ENCODE measurements at regions not wholly inside any gene's neighbourhood (a gene's known extent, or its start where the extent isn't known, plus 50 kb on each side); places are given as distances from the start of the nearest gene placed in this dataset.

- no peak for DNase-seq
Measured at GRCh38 chr11:92276773-92277172, 52.2 kb downstream of the FAT3 start.

- no peak for DNase-seq
Measured at GRCh38 chr11:92277871-92278270, 53.3 kb downstream of the FAT3 start.

- no peak for DNase-seq
Measured at GRCh38 chr11:92278791-92279433, 54.3 kb downstream of the FAT3 start.

DNA sequence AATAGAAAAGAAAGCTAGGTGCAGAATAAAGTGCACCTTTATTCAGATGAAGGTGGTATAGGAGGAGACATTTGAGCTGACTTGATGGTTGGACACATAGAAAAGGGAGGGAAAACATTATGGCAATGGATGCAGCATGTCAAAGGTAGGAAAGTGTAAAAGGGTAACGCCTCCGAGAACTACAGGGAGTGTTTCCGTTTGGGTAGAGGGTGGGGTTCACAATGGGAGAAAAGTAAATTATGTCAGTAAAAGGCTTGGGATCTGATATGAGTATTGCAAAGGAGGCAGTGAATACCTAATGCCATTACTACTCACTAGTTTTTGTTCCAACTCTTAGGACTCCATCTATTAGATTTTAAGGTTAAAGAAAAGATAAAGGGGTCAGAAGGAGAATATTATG lies 59.5 kb downstream of the FAT3 start:
- DNase-seq, result no peak

- DNase-seq, result no peak
Measured at GRCh38 chr11:92284558-92284957, 59.9 kb downstream of the FAT3 start.

DNA sequence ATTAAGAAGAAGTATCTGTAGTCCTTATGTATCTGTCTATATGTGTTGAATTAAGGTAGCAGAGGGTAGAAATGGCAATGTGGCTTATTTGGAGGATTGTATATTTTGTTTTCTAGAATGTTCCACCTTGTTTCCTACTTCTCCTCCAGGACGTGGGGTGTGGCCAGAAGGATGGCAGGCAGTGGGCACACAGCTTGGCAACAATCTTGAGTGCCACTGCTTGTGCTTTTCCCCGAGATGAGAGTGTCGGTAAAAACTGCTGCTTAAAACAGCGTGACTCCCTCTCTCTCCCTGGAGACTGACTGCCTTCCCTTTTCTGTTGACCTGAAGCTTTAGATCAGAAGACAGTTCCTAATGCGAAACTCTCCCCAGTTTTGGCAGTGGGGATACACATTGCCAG lies 61.2 kb downstream of the FAT3 start:
- DNase-seq, result no peak

- DNase-seq, result no peak
Measured at GRCh38 chr11:92286709-92287108, 62.1 kb downstream of the FAT3 start.

DNA sequence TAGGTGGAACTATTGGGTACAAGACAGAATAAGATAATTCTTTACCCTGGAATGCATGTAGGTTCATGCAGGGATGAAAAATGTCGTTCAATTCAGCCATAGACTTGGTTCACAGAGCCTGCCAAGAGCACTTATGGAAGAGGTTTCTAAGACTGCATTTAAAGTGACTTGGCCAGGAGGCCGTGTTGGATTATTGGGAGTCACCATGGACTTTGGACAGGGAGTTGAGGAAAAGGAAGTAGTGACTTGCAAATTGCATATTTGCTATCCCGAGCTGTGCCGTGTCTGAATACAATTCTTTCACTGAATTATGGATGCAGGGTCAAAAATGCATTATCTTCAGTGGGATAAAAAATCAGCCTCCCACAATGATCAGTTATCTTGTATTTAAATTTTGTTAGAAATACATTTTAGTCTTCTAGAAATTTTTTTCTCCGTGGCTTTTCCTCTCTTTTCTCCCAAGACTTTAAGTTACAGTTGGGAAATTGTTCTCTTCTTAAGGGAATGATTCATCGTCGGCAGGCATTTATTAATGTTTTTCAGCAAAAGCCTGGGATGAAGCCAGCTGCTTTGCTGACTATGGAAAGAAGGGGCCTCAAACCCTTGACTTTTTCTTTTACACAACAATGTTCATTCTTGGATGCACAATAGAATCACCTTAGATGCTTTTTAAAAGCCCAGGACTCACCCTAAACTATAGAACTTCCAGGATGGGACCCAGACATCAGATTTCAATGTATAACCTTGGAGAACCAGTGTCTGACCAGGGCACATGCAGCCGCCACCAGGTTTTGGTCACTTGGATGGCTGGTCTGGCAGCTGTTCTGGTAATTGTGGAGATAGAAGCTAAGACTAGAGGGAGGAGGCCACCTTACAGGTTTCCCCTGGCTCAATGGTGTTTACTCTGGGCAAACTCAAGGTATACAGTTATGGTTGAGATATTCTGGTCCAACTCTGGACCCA lies 70.8 kb downstream of the FAT3 start:
- DNase-seq, result no peak

DNA sequence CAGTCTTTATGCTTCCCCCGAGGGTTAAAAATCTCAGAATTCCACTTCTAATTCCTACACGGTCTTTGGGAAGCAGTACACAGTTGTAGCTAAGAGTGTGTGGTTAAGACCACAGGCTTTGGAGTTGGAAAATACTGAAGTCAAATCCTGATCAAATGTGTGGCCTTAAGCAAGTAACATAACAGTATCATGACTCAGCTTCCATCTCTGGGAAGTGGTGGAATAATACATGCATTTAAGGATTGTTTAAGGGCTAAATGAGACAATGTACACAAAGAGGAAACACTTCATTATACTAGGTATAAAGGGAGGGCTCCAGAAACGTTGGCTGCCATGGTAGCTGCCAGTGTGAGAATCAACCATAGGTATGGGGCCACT lies 71.5 kb downstream of the FAT3 start:
- no peak for DNase-seq

DNA sequence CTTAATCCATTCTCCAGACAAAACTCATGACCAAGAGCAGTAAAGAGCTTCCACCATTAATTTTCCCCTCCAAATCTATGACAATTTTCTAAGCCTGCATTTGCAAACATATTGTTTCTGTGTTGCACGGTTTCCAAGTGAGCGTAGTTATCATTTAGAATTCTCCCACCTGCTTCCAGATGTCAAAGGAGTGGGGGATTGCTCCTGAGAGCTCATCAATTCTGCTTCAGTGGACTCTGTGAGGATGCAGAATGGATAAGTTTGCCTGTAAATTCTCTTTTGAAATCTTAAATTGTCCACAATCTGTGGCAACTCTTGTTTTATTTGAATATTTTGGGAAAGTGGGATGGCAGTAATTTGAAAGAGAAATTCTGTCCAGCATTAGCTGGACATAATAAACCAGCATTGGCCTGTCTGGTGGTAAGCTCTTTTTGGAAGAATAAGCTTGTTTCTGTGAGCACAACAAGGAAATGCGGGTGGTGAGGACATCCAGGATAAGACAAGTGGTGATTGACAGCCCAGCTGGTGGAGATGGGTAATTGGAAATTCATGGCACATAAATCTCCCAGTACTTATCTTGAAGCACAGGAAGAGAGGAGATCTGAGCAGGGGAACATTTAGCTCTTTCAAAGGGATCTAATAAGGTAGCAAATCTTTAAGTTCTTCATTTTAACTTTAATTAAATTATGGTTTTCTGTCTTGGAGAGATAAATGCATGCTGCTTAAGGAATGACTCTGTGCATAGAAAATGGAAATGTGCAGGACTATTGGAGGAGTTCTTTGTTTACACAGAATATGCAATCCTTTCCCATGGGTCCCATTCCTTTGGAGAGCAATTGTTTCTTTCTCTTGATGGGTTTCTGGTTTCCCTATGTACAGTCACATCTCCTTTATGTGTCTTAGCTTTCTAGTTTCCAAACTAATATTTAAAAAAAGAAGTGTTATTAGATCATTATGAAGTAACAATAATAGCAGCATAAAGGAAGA lies 73.2 kb downstream of the FAT3 start:
- DNase-seq, result no peak

DNA sequence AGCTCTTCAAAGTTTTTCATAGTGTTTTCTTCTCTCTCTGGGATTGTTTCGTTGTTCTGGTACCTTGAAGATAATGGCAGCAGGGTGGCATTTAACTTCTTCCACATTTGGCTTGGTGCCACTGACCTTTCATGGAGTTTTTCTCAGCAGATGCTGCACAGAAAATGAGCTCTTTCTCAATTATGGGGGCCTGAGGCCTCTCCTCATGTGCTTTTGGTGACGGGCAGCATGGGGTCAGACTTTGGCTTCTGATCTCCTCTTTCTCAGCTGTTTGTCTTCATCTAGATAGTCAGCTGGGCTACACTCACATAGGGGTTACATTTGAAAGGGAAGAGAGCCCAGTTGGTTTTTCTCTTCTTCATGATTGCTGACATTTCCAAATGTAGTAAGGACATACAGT lies 76.3 kb downstream of the FAT3 start:
- DNase-seq, result no peak

GRCh38 chr11:92302770-92303169 lies 78.2 kb downstream of the FAT3 start:
- DNase-seq, result no peak

DNA sequence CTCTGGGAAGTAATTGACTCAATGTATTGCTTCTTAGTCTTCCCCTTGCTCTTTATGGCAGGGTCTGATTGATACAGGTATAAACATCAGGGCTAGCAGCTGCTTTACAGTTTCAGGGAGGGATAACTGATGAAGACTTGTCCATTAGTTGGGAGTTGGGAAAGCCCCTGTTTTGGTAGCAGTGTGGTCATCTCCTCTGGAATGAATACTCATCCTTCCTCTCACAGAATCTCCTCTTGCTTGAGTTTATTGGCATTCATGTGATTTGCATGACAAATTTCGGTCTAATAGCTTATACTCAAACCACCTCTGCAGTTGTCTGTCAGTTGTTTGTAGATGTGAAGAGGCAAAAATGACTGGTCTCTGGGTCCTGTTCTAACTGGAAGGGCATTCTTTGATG lies 79.7 kb downstream of the FAT3 start:
- DNase-seq, result no peak

- no peak for DNase-seq
Measured at GRCh38 chr11:92306966-92307510, 82.4 kb downstream of the FAT3 start.

DNA sequence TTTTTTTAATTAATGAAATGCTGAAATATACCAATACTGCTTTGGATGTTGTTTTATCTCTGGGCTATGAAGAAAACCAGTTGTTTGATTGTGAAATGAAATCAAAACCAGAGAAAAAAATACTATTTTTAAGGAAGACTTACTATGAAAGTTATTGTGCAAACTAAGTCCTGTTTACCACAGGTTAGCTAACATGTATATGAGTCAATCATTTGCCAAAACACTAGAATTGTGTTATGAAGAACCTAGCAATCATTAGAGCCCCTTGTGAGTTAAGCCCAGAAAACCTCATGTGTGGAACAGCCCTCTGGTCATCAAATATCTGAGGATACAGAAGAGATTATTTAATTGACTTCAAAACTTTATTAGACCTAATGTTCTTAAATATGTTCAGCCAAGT lies 83.7 kb downstream of the FAT3 start:
- DNase-seq, result no peak

- DNase-seq, result no peak
Measured at GRCh38 chr11:92311616-92312449, 87.2 kb downstream of the FAT3 start.

DNA sequence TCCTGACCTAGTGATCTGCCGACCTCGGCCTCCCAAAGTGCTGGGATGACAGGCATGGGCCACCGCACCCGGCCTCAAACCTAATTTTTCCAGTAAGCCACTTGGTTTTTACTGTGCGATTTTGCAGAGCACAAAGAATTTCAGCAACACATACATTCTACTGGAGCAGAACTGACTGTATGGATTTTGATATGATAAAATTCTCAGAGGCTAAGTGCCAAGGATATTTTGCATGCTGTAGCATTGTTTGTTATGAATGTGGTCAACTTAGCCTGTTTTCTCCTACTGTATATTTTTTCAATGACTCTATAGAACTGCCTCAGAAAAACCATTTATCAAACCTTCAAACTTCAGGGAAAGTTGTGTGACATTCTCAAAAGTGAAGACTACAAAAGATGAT lies 89.2 kb downstream of the FAT3 start:
- no peak for DNase-seq

DNA sequence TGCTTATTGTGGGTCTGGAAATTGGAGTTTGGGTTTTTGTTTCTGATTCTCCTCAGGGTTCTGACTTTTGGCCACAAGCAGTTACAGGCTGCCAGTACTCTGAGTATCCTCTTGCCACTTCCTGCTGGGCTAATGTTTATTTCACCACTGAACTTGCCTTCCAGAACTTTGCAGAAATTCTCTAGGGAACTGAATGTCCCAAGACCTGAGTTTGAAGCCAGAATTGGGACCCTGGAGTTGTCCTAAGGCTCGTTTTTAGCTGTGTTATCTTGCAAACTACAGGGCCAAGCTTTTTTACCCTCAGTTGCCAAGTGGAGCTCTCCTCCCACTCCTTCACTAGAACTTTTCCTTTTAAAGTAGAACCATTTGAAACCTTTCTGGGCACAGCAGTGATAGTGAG lies 89.9 kb downstream of the FAT3 start:
- no peak for DNase-seq

- no peak for DNase-seq
Measured at GRCh38 chr11:92316106-92316809, 91.6 kb downstream of the FAT3 start.

DNA sequence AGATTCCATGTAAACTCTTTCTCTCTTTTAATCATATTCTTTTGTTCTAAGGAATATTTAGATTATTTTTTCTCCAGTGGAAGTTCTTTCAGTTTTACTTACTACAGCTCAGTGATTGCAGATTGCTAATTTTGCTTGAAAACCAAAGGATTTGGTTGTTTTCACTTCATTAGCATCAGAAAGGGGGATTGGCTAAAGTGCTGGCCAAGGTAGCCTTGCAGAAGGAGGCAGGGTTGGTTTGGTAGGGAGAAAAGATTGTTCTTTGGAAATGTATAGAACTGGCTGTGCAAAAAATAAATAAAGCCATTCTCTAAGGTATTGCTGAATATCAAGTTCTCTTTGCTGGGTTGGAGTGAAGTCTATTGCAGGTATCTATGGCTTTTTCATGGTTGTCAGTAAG lies 92.6 kb downstream of the FAT3 start:
- DNase-seq, result no peak

DNA sequence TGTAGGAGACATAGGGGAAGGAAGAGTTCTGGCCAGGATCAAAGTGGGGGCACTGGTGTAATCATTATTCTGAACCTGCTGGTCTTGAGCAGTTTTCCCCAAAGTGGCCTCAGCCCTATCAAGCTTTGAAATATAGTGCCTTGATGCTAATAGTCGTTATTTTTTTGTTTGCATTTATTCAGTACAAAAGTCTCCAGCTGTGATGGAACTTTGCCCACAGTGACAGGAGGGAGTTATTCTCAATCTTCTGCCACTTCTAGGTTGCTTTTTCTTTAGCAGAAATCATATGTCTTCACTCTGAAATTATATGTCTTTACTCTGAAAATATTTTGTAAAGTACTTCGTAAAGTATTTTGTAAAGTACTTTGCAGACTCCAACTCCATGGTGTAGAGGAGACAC lies 93.1 kb downstream of the FAT3 start:
- DNase-seq, result no peak

Data from CD4-positive, alpha-beta T cell treated with Interferon alpha-2 for 1 hour (primary cell).